IPS-20b (cell line): ENCODE measurements at regions not wholly inside any gene's neighbourhood (a gene's known extent, or its start where the extent isn't known, plus 50 kb on each side); places are given as distances from the start of the nearest gene placed in this dataset.

Source experiments
- H3K27ac ChIP-seq: one replicate; pipeline ENCODE4 v1.5.1; 2013; ENCODE audit warnings: low read length
- H3K27me3 ChIP-seq: 2 replicates; pipeline ENCODE4 v1.6.1; 2013; ENCODE audit warnings: mild to moderate bottlenecking, low read length, inconsistent platforms; ENCODE audit not compliant: insufficient read depth
- H3K36me3 ChIP-seq: 2 replicates; pipeline ENCODE4 v1.6.1; 2013; ENCODE audit warnings: low read depth, mild to moderate bottlenecking, inconsistent platforms, low read length, moderate library complexity; ENCODE audit not compliant: insufficient read depth
- H3K4me1 ChIP-seq: 2 replicates; pipeline ENCODE4 v1.6.1; 2013; ENCODE audit warnings: mild to moderate bottlenecking, control low read depth, inconsistent platforms, low read length, moderate library complexity; ENCODE audit not compliant: insufficient read depth
- H3K4me3 ChIP-seq: 2 replicates; pipeline ENCODE4 v1.5.1; 2013; ENCODE audit warnings: mild to moderate bottlenecking, low read length, inconsistent platforms
- H3K9ac ChIP-seq: 2 replicates; pipeline ENCODE4 v1.6.1; 2013; ENCODE audit warnings: low read depth, mild to moderate bottlenecking, inconsistent platforms, low read length, moderate library complexity
- H3K9me3 ChIP-seq: 2 replicates; pipeline ENCODE4 v1.6.1; 2013; ENCODE audit warnings: mild to moderate bottlenecking, low read depth, low read length, inconsistent platforms; ENCODE audit not compliant: insufficient read depth

DNA sequence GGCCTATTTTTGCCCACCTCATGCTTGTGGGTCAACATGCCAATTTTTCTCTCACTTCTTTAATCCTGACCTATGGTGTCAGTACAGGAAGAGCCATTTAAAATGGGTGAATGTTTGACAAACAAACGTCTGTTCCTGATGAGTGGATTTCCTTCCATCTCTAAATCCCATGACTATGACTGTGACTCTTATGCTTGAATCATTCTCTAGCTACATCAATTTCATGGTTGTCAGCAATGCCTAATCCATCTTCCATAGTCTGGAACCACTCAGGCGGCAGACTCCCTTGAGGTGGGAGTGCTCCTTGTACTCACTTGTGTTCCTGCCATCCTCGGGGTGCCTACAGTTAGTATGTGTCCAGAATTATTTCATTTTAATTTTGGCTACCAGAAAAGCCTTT is 194.9 kb upstream of the RPS6KA3 start:
- Histone ChIP-seq H3K27ac (no peak overlapping the region), H3K9ac (no peak overlapping the region), H3K4me1 (no peaks in the 10 kb centered on the region), H3K4me3 (no peak overlapping the region), H3K9me3 (no peaks in the 10 kb centered on the region), H3K27me3 (no peaks in the 10 kb centered on the region), H3K36me3 (no peaks in the 10 kb centered on the region)

DNA sequence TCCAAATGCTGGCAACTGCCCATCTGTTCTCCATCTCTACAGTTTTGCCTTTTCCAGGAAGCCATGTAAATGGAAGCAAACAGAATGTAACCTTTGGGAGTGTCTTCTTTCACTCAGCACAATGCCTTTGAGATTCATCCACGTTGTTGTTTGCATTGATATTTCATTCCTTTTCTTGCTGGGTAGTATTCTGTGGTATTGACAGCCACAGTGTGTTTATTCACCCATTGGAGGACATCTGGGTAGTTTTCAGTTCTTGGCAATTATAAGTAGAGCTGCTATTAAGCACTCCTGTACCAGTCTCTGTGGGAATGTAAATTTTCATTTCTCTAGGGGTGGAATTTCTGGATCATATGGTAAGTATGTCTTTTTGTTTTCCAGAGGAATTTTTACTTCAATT is 194.3 kb upstream of the RPS6KA3 start:
- Histone ChIP-seq H3K4me3 (no peak overlapping the region), H3K9me3 (no peaks in the 10 kb centered on the region), H3K36me3 (no peaks in the 10 kb centered on the region), H3K27ac (no peak overlapping the region), H3K27me3 (no peaks in the 10 kb centered on the region), H3K4me1 (no peaks in the 10 kb centered on the region), H3K9ac (no peak overlapping the region)

DNA sequence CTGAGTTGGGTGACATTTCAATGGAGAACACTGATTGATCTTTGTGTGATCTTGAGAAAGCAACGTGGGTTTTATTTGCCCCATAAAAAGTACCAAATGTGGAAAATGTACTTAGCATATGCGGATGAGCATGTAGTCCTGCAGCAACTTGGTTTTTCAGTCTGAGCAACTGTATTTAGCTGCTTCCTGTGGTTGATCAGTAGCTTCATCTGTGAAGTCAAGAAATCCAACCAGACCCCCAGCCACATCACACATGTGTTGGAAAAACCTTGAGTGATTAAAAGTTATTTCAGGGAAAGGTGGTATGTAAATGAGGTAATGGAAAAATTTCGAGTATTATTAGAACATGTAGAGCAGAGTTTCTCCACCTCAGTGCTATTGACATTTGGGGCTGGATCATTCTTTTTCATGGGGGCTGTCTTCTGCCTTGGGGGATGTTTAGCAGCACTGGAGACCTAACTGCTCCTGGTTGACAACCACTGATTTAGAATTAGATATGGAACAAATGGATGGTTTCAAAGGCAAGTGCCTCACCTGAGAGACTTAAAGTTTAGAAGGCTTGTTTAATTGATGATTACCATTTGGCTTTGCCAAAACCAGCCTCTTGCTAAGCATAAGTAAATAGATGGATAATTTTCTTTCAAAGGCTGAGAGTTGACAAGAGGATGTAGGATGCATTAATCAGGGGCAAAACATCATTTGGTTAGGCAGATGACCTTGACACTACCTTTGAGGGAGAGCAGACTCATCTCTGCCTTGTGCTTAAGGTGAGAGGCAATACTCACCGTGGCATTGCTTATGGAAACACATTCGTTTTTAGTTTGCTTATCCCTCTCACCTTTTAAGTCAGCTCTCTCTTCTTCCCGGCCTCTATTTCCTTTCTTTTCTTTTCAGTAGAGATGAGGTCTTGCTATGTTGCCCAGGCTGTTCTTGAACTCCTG is 193.0 kb upstream of the RPS6KA3 start:
- H3K9ac ChIP-seq = no peak overlapping the region
- no peaks in the 10 kb centered on the region for H3K27me3 ChIP-seq
- no peaks in the 10 kb centered on the region for H3K4me1 ChIP-seq
- H3K27ac ChIP-seq = no peak overlapping the region
- H3K36me3 ChIP-seq = no peaks in the 10 kb centered on the region
- H3K4me3 ChIP-seq = no peak overlapping the region
- no peaks in the 10 kb centered on the region for H3K9me3 ChIP-seq

GRCh38 chrX:20456971-20457370 is 190.3 kb upstream of the RPS6KA3 start:
- no peak overlapping the region for H3K4me3 ChIP-seq
- no peak overlapping the region for H3K9ac ChIP-seq
- no peaks in the 10 kb centered on the region for H3K4me1 ChIP-seq
- no peaks in the 10 kb centered on the region for H3K36me3 ChIP-seq
- H3K27me3 ChIP-seq = no peaks in the 10 kb centered on the region
- H3K27ac ChIP-seq = no peak overlapping the region
- H3K9me3 ChIP-seq = no peaks in the 10 kb centered on the region

GRCh38 chrX:20455001-20455400 is 188.3 kb upstream of the RPS6KA3 start:
- Histone ChIP-seq H3K27ac (no peak overlapping the region), H3K9me3 (no peaks in the 10 kb centered on the region), H3K4me1 (no peaks in the 10 kb centered on the region), H3K27me3 (no peaks in the 10 kb centered on the region), H3K9ac (no peak overlapping the region), H3K36me3 (no peaks in the 10 kb centered on the region), H3K4me3 (no peak overlapping the region)

GRCh38 chrX:20454117-20454516 is 187.4 kb upstream of the RPS6KA3 start:
- no peak overlapping the region for H3K27ac ChIP-seq
- no peaks in the 10 kb centered on the region for H3K36me3 ChIP-seq
- no peak overlapping the region for H3K4me3 ChIP-seq
- H3K27me3 ChIP-seq = no peaks in the 10 kb centered on the region
- no peak overlapping the region for H3K9ac ChIP-seq
- no peaks in the 10 kb centered on the region for H3K4me1 ChIP-seq
- H3K9me3 ChIP-seq = no peaks in the 10 kb centered on the region

- H3K9ac ChIP-seq = no peak overlapping the region
- H3K4me1 ChIP-seq = no peaks in the 10 kb centered on the region
- no peak overlapping the region for H3K27ac ChIP-seq
- H3K27me3 ChIP-seq = no peaks in the 10 kb centered on the region
- H3K36me3 ChIP-seq = no peaks in the 10 kb centered on the region
- no peaks in the 10 kb centered on the region for H3K9me3 ChIP-seq
- no peak overlapping the region for H3K4me3 ChIP-seq
Observed at GRCh38 chrX:20452487-20452886, 185.8 kb upstream of the RPS6KA3 start.

- Histone ChIP-seq H3K36me3 (no peaks in the 10 kb centered on the region), H3K9ac (no peak overlapping the region), H3K9me3 (no peaks in the 10 kb centered on the region), H3K27me3 (no peaks in the 10 kb centered on the region), H3K27ac (no peak overlapping the region), H3K4me3 (no peak overlapping the region), H3K4me1 (no peaks in the 10 kb centered on the region)
Observed at GRCh38 chrX:20451929-20452328, 185.2 kb upstream of the RPS6KA3 start.

DNA sequence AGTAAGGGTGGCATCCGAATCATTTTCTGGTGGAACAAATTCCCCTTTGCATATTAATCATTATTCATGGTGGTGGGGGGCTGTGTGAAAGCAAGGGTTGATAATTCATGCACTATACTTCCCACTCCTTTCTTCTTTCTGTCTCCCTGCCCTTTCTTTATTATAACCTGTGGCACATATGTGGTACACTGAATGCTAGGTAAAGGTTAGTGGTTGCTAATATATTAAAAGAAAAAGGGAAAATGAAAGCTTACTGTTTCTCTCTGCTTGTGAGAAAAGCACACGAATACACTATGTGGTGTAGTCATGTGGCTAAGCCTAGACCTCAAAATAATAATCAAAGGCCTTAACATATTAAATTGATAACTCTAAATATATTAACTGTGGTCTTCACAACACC is 178.4 kb upstream of the RPS6KA3 start:
- Histone ChIP-seq H3K9ac (no peak overlapping the region), H3K4me1 (no peaks in the 10 kb centered on the region), H3K9me3 (no peaks in the 10 kb centered on the region), H3K27ac (no peak overlapping the region), H3K36me3 (no peaks in the 10 kb centered on the region), H3K27me3 (no peaks in the 10 kb centered on the region), H3K4me3 (no peak overlapping the region)

DNA sequence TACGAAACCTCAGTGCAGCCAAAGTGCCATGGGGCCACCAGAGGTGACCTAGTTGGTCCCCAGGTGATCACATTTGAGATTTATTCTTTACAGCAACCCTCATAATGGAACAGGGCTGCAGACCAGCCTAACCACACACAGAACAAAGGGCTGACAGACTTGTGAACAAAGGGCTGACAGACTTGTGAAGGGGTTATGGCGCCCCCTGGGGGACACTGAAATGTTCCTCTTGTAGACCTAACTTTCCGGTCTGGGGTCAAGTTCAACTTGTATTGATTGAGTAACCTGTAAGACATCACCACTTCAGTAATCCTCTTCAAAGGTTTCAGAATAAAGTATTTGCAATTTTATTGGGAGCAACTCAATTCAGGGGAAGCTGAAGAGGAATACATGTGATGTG is 175.9 kb upstream of the RPS6KA3 start:
- Histone ChIP-seq H3K27me3 (no peaks in the 10 kb centered on the region), H3K27ac (no peak overlapping the region), H3K4me1 (no peaks in the 10 kb centered on the region), H3K36me3 (no peaks in the 10 kb centered on the region), H3K9ac (no peak overlapping the region), H3K4me3 (no peak overlapping the region), H3K9me3 (no peaks in the 10 kb centered on the region)

DNA sequence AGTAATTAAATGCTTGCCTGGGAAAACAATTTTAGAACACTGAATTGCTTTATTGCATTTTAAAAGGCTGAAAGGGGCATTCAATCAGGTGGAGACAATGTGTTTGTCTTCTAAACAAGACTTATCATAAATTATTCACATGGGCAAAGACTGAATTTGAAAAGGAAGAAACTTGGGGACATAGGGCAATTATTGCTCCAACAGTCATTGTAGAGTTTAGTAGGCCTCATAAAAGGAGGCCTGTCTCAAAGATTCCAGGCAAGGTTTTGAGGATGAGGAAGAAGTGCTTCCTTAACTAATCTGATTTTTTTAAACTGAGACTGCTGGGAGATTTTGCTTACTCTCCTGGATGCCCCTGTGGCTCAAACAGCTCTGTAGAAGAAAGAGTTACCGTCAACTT is 174.4 kb upstream of the RPS6KA3 start:
- Histone ChIP-seq H3K9me3 (no peaks in the 10 kb centered on the region), H3K9ac (no peak overlapping the region), H3K27ac (no peak overlapping the region), H3K4me3 (no peak overlapping the region), H3K36me3 (no peaks in the 10 kb centered on the region), H3K4me1 (no peaks in the 10 kb centered on the region), H3K27me3 (no peaks in the 10 kb centered on the region)

DNA sequence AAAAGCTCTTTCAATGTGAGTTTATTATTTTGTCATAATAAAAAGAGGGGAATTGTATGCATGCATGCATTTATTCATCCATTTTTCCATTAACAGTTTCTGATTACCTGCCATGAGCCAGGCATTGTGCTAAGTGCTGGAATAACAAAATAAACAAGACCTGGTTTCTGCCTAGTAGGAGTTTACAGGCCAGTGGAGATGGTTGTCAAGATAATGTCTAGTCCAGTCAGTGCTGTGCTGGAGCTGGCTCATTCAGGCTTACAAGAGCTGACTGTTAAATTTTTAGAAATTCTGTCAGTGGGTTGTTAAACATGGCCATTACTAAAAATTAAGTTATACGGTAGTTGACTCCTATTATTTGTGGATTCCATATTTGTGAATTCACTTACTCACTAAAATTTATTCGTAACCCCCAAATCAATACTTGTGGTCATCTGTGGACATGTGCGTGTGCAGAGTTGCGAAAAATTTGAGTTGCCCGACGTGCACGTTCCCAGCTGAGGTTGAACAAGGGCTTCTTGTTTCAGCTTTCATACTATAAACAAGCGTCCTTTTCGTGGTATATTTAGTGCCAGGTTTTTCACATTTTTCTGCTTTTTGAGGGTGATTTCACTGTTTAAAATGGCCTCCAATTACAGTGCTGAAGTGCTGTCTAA is 172.3 kb upstream of the RPS6KA3 start:
- H3K27ac ChIP-seq = no peak overlapping the region
- no peaks in the 10 kb centered on the region for H3K36me3 ChIP-seq
- H3K9ac ChIP-seq = no peak overlapping the region
- no peak overlapping the region for H3K4me3 ChIP-seq
- no peaks in the 10 kb centered on the region for H3K4me1 ChIP-seq
- no peaks in the 10 kb centered on the region for H3K27me3 ChIP-seq
- H3K9me3 ChIP-seq = no peaks in the 10 kb centered on the region
